Mesenchymal stem cell (in vitro differentiated cells and primary cell): ENCODE measurements at regions not wholly inside any gene's neighbourhood (a gene's known extent, or its start where the extent isn't known, plus 50 kb on each side); places are given as distances from the start of the nearest gene placed in this dataset.

Experiments used
- DNase-seq: peaks from one replicate; pipeline ENCODE4 v3.0.0-alpha.2; 2013
- H2AFZ ChIP-seq: one replicate; pipeline ENCODE4 v1.6.1; 2013; ENCODE audit warnings: low read depth, mild to moderate bottlenecking, control low read depth, inconsistent platforms, low read length, moderate library complexity
- H2AK5ac ChIP-seq: 2 replicates; pipeline ENCODE4 v1.6.1; 2013; ENCODE audit warnings: low read length, moderate library complexity, mild to moderate bottlenecking, inconsistent platforms; ENCODE audit not compliant: severe bottlenecking
- H2BK120ac ChIP-seq: one replicate; pipeline ENCODE4 v1.6.1; 2013; ENCODE audit warnings: low read depth, mild to moderate bottlenecking, inconsistent platforms, low read length, moderate library complexity
- H2BK12ac ChIP-seq, 2 experiments: one replicate each; pipeline ENCODE4 v1.6.1; 2013; ENCODE audit warnings: inconsistent platforms in 2 of 2, low read length in 2 of 2, mild to moderate bottlenecking in 2 of 2, moderate library complexity in 2 of 2, control low read depth in 1 of 2
- H2BK15ac ChIP-seq: one replicate; pipeline ENCODE4 v1.6.1; 2013; ENCODE audit warnings: mild to moderate bottlenecking, low read depth, inconsistent platforms; ENCODE audit not compliant: poor library complexity, severe bottlenecking
- H2BK5ac ChIP-seq: 2 replicates; pipeline ENCODE4 v1.6.1; 2013; ENCODE audit warnings: low read depth, mild to moderate bottlenecking, low read length, control low read depth, inconsistent platforms; ENCODE audit not compliant: poor library complexity, severe bottlenecking
- H3K14ac ChIP-seq, 2 experiments: one replicate each; pipeline ENCODE4 v1.6.1; 2013; ENCODE audit warnings: inconsistent platforms in 2 of 2, low read length in 2 of 2, control low read depth in 1 of 2, mild to moderate bottlenecking in 1 of 2, moderate library complexity in 1 of 2
- H3K18ac ChIP-seq, 2 experiments: one replicate each; pipeline ENCODE4 v1.6.1; 2013; ENCODE audit warnings: inconsistent platforms in 2 of 2, low read length in 2 of 2, control low read depth in 1 of 2, low read depth in 1 of 2, mild to moderate bottlenecking in 1 of 2
- H3K23ac ChIP-seq, 2 experiments: one replicate each; pipeline ENCODE4 v1.6.1; 2013; ENCODE audit warnings: inconsistent platforms in 2 of 2, low read length in 2 of 2, mild to moderate bottlenecking in 2 of 2, moderate library complexity in 2 of 2, control low read depth in 1 of 2
- H3K27ac ChIP-seq: 2 replicates; pipeline ENCODE4 v1.5.1; 2013; ENCODE audit warnings: mild to moderate bottlenecking, moderate library complexity, low read length, control low read depth, inconsistent platforms; ENCODE audit not compliant: poor library complexity, severe bottlenecking
- H3K27me3 ChIP-seq, 2 experiments: 2 replicates each; pipeline versions ENCODE4 v1.6.1 to v1.7.0; 2013; ENCODE audit warnings: low read length in 2 of 2, mild to moderate bottlenecking in 2 of 2, moderate library complexity in 2 of 2, control low read depth in 1 of 2, inconsistent platforms in 1 of 2; ENCODE audit not compliant: control insufficient read depth in 1 of 2, insufficient read depth in 1 of 2
- H3K36me3 ChIP-seq, 2 experiments: 2 replicates each; pipeline versions ENCODE4 v1.6.1 to v1.7.0; 2013; ENCODE audit warnings: low read length in 2 of 2, control low read depth in 1 of 2, inconsistent platforms in 1 of 2, low read depth in 1 of 2, mild to moderate bottlenecking in 1 of 2; ENCODE audit not compliant: insufficient read depth in 2 of 2, control insufficient read depth in 1 of 2
- H3K4ac ChIP-seq, 2 experiments: one replicate each; pipeline ENCODE4 v1.6.1; 2013; ENCODE audit warnings: inconsistent platforms in 2 of 2, low read length in 2 of 2, mild to moderate bottlenecking in 2 of 2, moderate library complexity in 2 of 2, control low read depth in 1 of 2, low read depth in 1 of 2
- H3K4me1 ChIP-seq: 2 replicates; pipeline ENCODE4 v1.6.1; 2013; ENCODE audit warnings: low read depth, low read length, control low read depth; ENCODE audit not compliant: control insufficient read depth, insufficient read depth
- H3K4me2 ChIP-seq: 2 replicates; pipeline ENCODE4 v1.6.1; 2013; ENCODE audit warnings: low read length, mild to moderate bottlenecking, inconsistent platforms; ENCODE audit not compliant: poor library complexity, severe bottlenecking
- H3K4me3 ChIP-seq, 2 experiments: 2 replicates each; pipeline versions ENCODE4 v1.5.1 to v1.7.0; 2013; ENCODE audit warnings: low read length in 2 of 2, mild to moderate bottlenecking in 2 of 2, control low read depth in 1 of 2, low read depth in 1 of 2; ENCODE audit not compliant: insufficient read depth in 1 of 2
- H3K79me1 ChIP-seq: replicated peaks from 2 replicates; pipeline ENCODE4 v1.6.1; 2013; ENCODE audit warnings: mild to moderate bottlenecking, control low read depth, low read length, inconsistent platforms; ENCODE audit not compliant: poor library complexity, severe bottlenecking
- H3K9ac ChIP-seq: 2 replicates; pipeline ENCODE4 v1.7.0; 2013; ENCODE audit warnings: mild to moderate bottlenecking, low read length, moderate library complexity
- H3K9me3 ChIP-seq: 2 replicates; pipeline ENCODE4 v1.7.0; 2013; ENCODE audit warnings: mild to moderate bottlenecking, low read length; ENCODE audit not compliant: control insufficient read depth
- H4K8ac ChIP-seq: one replicate; pipeline ENCODE4 v1.6.1; 2013; ENCODE audit warnings: inconsistent platforms, mild to moderate bottlenecking, low read length, moderate library complexity
- H4K91ac ChIP-seq: one replicate; pipeline ENCODE4 v1.6.1; 2013; ENCODE audit warnings: mild to moderate bottlenecking, low read length, inconsistent platforms
- WGBS: methylation state at CpG from one replicate; pipeline ENCODE4 v1.1.7; 2013; ENCODE audit warnings: mixed read lengths; 5-methylcytosine and 5-hydroxymethylcytosine counted together

GRCh38 chr4:137640838-137641158 lies 108.5 kb upstream of the PCDH18 start:
- H3K18ac ChIP-seq: no peak overlapping the region
- no peak overlapping the region for H2BK12ac ChIP-seq
- no peaks in the 10 kb centered on the region for H3K79me1 ChIP-seq
- no peak overlapping the region for H3K4me3 ChIP-seq
- H2BK15ac ChIP-seq: no peak overlapping the region
- H3K4me2 ChIP-seq: no peak overlapping the region
- H3K14ac ChIP-seq: no peak overlapping the region
- H3K9ac ChIP-seq: peak overlapping the region; percentile 59
- no peak overlapping the region for H4K8ac ChIP-seq
- H2BK120ac ChIP-seq: no peak overlapping the region
- H3K9me3 ChIP-seq: no peaks in the 10 kb centered on the region
- H2BK5ac ChIP-seq: no peak overlapping the region
- H3K27ac ChIP-seq: no peak overlapping the region
- H4K91ac ChIP-seq: no peak overlapping the region
- no peaks in the 10 kb centered on the region for H3K4me1 ChIP-seq
- no peak overlapping the region for H3K23ac ChIP-seq
- no peak overlapping the region for H3K4ac ChIP-seq
- H3K27me3 ChIP-seq: no peaks in the 10 kb centered on the region
- no peak overlapping the region for H2AK5ac ChIP-seq
- WGBS: no CpG with 5 or more reads among the region's 1 CpG
- H2AFZ ChIP-seq: no peak overlapping the region
- H3K36me3 ChIP-seq: no peaks in the 10 kb centered on the region
- no peak for DNase-seq

DNA sequence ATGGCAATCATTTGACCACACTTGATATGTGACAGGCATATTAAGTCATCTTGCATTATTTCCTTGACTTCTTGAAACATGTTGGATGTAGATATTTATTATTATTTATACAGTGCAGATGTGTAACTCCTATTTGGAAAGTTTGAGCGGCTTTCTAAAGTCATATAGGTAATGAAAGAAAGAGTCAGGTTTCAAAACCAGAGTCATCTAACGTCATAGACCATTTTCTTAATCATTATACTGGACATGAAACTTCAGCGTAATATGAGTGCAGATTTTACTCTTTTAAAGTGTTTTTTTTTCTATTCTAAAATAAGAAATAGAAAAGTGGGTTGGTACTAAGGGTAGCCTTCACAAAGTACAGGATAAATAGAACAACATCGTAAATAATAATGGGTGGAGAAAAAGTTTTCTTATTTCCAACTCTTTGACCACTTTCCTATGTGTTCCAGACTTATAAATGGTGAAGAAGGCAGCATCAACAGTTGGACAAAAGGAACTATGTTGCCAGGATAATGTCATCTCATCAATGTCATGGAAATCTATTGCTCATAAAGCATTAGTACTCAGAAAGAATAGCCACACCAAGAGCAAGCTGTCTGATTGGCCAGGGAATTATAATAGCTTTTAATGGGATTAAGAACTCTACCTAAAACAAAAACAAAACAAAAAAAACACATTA lies 108.0 kb upstream of the PCDH18 start:
- Histone ChIP-seq H3K36me3 (no peaks in the 10 kb centered on the region), H3K27ac (no peak overlapping the region), H3K27me3 (no peaks in the 10 kb centered on the region), H3K23ac (no peak overlapping the region), H2BK5ac (no peak overlapping the region), H3K14ac (no peak overlapping the region), H2AK5ac (no peak overlapping the region), H3K18ac (no peak overlapping the region), H2BK12ac (no peak overlapping the region), H3K79me1 (no peaks in the 10 kb centered on the region), H3K4me1 (no peaks in the 10 kb centered on the region), H2AFZ (no peak overlapping the region), H3K9me3 (no peaks in the 10 kb centered on the region), H3K9ac (no peak overlapping the region), H3K4me2 (no peak overlapping the region), H2BK120ac (no peak overlapping the region), H3K4me3 (no peak overlapping the region), H4K8ac (no peak overlapping the region), H3K4ac (no peak overlapping the region), H2BK15ac (no peak overlapping the region), H4K91ac (no peak overlapping the region)
- WGBS: 100% methylated on average over 1 of the region's 4 CpGs
- DNase-seq: no peak

DNA sequence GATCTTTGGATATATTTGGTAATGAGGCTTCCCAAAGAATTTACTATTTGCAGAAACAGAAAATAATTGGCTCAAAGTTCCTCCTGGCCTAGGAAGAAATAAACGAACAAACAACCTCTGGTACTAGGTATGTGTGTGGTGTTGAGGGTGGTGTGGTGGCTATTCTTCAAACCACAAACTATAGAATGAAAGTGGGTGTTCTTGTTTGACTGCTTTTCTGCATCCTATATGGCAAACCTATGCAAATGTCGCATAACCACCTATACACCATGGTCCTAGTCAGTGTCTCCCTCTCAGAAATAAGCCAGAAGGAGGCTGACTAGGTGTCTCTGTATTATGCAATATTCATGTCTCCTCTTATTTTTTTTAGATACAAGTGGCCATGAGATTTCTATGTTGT lies 106.6 kb upstream of the PCDH18 start:
- Histone ChIP-seq H2BK120ac (no peak overlapping the region), H3K9me3 (no peaks in the 10 kb centered on the region), H3K27me3 (no peaks in the 10 kb centered on the region), H4K8ac (no peak overlapping the region), H3K14ac (no peak overlapping the region), H3K23ac (no peak overlapping the region), H4K91ac (no peak overlapping the region), H3K4ac (no peak overlapping the region), H3K4me1 (no peaks in the 10 kb centered on the region), H3K18ac (no peak overlapping the region), H3K79me1 (no peaks in the 10 kb centered on the region), H2BK5ac (no peak overlapping the region), H2AK5ac (no peak overlapping the region), H2BK15ac (no peak overlapping the region), H3K36me3 (no peaks in the 10 kb centered on the region), H3K27ac (no peak overlapping the region), H2AFZ (no peak overlapping the region), H3K4me2 (no peak overlapping the region), H2BK12ac (no peak overlapping the region), H3K4me3 (no peak overlapping the region), H3K9ac (no peak overlapping the region)
- no peak for DNase-seq
- WGBS: no CpG with 5 or more reads among the region's 2 CpGs

DNA sequence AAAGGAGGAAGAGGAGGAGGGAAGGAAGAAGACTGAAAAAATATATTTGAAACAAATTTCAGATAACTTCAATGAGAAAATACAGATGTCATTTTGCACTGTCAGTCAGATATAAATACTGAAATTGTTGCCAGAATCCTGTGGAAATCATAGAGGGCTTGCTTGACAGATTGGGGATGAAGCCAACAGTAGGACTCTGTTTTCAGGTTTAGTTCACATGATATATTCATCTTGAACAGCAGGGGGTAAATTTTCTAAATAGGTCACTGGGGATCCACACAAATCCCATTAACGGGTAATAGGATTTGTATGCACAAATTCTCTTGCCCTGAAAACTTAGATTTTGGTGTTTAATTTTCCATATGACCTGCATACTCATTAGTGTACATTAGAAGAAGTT lies 103.3 kb upstream of the PCDH18 start:
- Histone ChIP-seq H3K4ac (no peak overlapping the region), H3K9me3 (peaks cover 4% of the 10 kb centered on the region), H3K4me3 (peak overlapping the region in 1 of 2 experiments; percentile 41), H3K27ac (no peak overlapping the region), H3K79me1 (no peaks in the 10 kb centered on the region), H4K91ac (no peak overlapping the region), H2AK5ac (no peak overlapping the region), H3K23ac (no peak overlapping the region), H3K4me1 (no peaks in the 10 kb centered on the region), H2BK5ac (no peak overlapping the region), H2BK120ac (no peak overlapping the region), H4K8ac (no peak overlapping the region), H3K18ac (no peak overlapping the region), H3K36me3 (no peaks in the 10 kb centered on the region), H3K9ac (peak overlapping the region; percentile 77), H3K14ac (no peak overlapping the region), H3K4me2 (no peak overlapping the region), H3K27me3 (no peaks in the 10 kb centered on the region), H2BK12ac (no peak overlapping the region), H2BK15ac (no peak overlapping the region), H2AFZ (no peak overlapping the region)
- no CpG with 5 or more reads among the region's 1 CpG for WGBS
- DNase-seq: no peak
